SJSA1 (cell line): ENCODE measurements at regions not wholly inside any gene's neighbourhood (a gene's known extent, or its start where the extent isn't known, plus 50 kb on each side); places are given as distances from the start of the nearest gene placed in this dataset.
"Not testable (repeated sequence)": the region's sequence is repeated elsewhere in the genome, so short reads cannot be mapped to it uniquely, and the experiment has no call there.

ENCODE experiments used
- DNase-seq, 2 experiments: peaks; one replicate each; pipeline ENCODE4 v3.0.0-alpha.2; 2015 to 2020; ENCODE audit warnings: low spot score in 2 of 2, low read depth in 1 of 2
- H3K27ac ChIP-seq: fragments of 250-450 bp; sonication (Bioruptor Pico); 2 replicates; pipeline ENCODE4 v1.5.1; 2020; ENCODE audit warnings: mild to moderate bottlenecking, moderate library complexity
- H3K27me3 ChIP-seq: fragments of 250-450 bp; sonication (Bioruptor Pico); replicated peaks from 2 replicates; pipeline ENCODE4 v1.5.1; 2020; ENCODE audit warnings: mild to moderate bottlenecking, moderate library complexity
- H3K36me3 ChIP-seq: fragments of 250-450 bp; sonication (Bioruptor Pico); 2 replicates; pipeline ENCODE4 v1.5.1; 2020; ENCODE audit warnings: mild to moderate bottlenecking
- H3K4me1 ChIP-seq: fragments of 250-450 bp; sonication (Bioruptor Pico); replicated peaks from 2 replicates; pipeline ENCODE4 v1.6.1; 2021; ENCODE audit warnings: mild to moderate bottlenecking
- H3K4me3 ChIP-seq: fragments of 250-450 bp; sonication (Bioruptor Pico); 2 replicates; pipeline ENCODE4 v1.5.1; 2020; ENCODE audit warnings: mild to moderate bottlenecking
- H3K9me3 ChIP-seq: fragments of 250-450 bp; sonication (Bioruptor Pico); replicated peaks from 2 replicates; pipeline ENCODE4 v1.5.1; 2020; ENCODE audit warnings: mild to moderate bottlenecking

DNA sequence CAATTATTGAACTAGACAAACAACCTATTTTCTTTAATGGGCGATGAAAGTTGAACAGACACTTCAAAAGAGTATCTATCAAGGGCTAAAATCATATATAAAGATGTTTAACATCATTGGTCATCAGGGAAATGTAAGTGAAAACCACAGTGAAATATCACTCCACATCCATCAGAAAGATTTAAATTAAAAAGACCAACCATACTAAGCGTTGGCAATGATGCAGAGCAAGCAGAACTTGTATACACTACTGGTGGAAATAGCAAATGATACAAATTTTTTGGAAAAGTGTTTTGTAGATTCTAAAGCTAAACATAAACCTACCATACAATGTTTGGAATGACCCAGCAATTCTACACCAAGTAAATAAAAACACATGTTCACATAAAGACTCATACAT, 65.9 kb upstream of the THBS1 start:
- H3K9me3 ChIP-seq: no peaks in the 10 kb centered on the region
- H3K27me3 ChIP-seq: no peaks in the 10 kb centered on the region
- no peak overlapping the region for H3K4me3 ChIP-seq
- H3K4me1 ChIP-seq: peaks cover 19% of the 10 kb centered on the region
- no peak for DNase-seq
- H3K27ac ChIP-seq: no peak overlapping the region
- H3K36me3 ChIP-seq: no peaks in the 10 kb centered on the region

DNA sequence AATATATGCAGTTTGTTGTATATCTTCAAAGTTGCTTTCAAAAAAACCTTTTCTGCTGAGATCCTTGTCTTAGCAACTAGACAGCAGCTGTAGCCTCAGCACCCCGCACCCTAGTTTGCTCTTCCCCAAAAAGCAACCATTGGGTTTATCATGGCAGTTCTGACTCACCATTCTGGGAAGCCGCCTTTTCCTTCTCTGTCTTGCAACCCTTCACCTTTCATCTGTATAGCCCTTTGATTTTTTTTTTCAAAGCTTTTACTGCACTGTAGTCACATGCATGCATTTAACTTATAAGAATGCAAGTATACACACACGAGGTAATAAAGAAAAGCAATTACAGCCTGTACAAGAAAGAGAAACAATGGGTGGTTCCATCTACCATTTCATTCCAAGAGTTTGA, 65.1 kb upstream of the THBS1 start:
- DNase-seq: no peak
- Histone ChIP-seq H3K36me3 (no peaks in the 10 kb centered on the region), H3K4me3 (no peak overlapping the region), H3K27ac (no peak overlapping the region), H3K4me1 (peaks cover 19% of the 10 kb centered on the region), H3K27me3 (no peaks in the 10 kb centered on the region), H3K9me3 (no peaks in the 10 kb centered on the region)

DNA sequence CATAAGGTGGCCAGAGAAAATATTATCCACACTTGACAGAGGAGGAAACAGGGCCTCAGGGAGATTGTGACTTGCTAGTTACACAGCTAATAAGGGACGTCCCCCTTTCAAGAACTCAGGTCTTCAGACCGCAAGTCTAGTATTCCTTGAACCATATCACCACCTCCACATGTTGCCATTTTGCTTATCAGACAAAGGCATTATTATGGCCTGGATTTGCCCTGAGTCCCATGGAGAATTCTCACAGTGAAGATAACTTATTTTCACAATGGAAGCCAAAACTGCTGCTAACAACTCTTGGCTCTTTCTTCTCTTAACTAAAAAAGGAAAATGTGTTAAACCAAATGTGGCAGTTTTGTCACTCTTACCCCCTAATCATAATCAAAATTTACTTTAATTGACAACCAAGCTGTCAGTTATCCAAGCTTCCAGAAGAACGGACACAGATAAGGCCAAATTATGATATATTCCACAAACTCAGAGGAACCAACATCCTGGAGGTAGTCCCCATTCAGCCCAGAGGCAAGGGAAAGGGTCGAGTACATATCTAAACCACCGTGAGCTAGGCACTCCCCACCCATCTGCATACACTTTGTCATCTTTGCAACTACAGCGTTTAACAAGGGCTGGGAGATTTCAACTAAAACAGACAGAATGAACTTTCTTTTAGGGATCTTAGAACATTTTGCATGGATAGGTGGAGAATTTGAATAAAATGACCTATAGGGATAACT, 63.6 kb upstream of the THBS1 start:
- Histone ChIP-seq H3K36me3 (no peaks in the 10 kb centered on the region), H3K27ac (no peak overlapping the region), H3K4me1 (peaks cover 4% of the 10 kb centered on the region), H3K27me3 (no peaks in the 10 kb centered on the region), H3K9me3 (no peaks in the 10 kb centered on the region), H3K4me3 (no peak overlapping the region)
- DNase-seq: no peak

DNA sequence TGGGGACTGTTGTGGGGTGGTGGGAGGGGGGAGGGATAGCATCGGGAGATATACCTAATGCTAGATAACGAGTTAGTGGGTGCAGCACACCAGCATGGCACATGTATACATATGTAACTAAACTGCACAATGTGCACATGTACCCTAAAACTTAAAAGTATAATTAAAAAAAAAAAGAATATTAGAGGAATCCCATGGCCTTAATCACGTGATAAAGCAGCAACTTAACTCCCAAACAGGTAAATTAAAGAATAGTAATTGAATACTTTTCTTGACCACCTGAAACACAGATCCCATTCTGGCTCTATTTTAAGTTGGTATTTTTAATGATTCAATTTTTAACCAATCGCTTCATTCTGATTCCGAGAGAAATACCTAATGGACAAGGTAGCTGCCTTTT, 56.9 kb upstream of the THBS1 start:
- DNase-seq, H3K4me1 ChIP-seq, H3K27ac ChIP-seq, H3K4me3 ChIP-seq, H3K36me3 ChIP-seq, H3K9me3 ChIP-seq, H3K27me3 ChIP-seq: not testable (repeated sequence)

DNA sequence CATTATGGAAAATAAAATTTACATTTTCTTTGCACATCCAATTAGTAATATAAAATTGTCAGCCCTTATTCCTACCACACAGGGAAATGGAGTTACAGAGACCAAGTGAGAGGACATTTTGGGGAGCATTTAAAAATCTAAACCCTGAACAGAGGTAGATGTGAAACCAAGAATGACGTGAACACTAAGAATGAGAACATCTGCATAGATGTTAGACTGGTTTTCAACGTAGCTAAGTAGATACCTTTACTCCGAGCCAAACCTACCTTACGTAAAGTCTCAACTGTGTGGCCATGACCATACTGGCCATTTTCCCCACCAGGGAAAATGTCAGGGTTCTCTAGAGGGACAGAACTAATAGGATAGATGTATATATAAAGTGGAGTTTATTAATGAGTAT, 51.4 kb upstream of the THBS1 start:
- DNase-seq: no peak
- Histone ChIP-seq H3K27me3 (no peaks in the 10 kb centered on the region), H3K27ac (no peak overlapping the region), H3K4me1 (no peaks in the 10 kb centered on the region; the same call in 1 of the 2 replicates), H3K9me3 (no peaks in the 10 kb centered on the region), H3K36me3 (no peaks in the 10 kb centered on the region), H3K4me3 (no peak overlapping the region)

DNA sequence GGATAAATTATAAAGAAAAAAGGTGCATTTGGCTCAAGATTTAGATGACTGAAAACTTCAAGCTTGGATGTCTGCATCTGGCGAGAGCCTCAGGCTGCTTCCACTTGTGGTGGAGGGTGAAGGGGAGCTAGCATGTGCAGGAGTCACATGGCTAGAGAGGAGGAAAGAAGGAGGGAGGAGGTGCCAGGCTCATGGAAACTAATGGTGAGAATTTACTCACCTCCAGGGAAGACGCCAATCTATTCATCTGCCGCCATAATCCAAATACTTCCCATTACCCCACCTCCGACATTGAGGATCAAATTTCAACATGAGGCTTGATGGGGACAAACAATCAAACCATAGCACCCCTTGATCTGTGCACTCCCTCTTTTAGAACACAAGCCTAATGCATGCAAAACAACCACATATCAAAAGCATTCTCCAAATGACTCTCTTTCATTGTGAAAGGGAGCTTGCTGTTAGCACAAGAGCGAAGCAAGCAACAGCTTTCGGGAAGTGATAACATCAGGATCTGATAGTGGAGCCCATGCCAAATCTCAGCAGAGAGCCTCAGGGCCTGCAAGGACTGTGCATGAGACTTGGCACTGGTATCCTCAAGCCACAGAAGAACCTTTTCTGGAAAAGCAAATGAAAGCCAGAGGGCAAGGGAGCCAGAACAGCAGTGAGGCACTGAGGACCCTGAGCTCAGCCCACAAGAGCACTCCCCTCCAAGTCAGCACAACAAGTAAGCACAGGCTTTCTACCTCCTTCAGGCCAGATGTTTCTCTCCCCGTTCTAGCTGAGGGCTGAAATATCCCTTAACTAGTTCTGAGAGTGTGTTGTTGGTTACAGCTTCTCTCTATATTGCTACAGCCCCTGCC, 50.2 kb upstream of the THBS1 start:
- DNase-seq: no peak
- Histone ChIP-seq H3K27ac (no peak overlapping the region), H3K27me3 (no peaks in the 10 kb centered on the region), H3K4me3 (no peak overlapping the region), H3K4me1 (no peaks in the 10 kb centered on the region; the same call in 1 of the 2 replicates), H3K9me3 (no peaks in the 10 kb centered on the region), H3K36me3 (no peaks in the 10 kb centered on the region)
